GM21515 (cell line): ENCODE measurements at regions not wholly inside any gene's neighbourhood (a gene's known extent, or its start where the extent isn't known, plus 50 kb on each side); places are given as distances from the start of the nearest gene placed in this dataset.

Experiments
- ATAC-seq: cut with Tn5 transposase; IDR thresholded peaks from one replicate; pipeline ENCODE4 v1.9.1; 2021; ENCODE audit not compliant: unreplicated experiment

- ATAC-seq = no peak
Measured at GRCh38 chr5:1748271-1748670, 51.4 kb downstream of the MRPL36 start.

GRCh38 chr5:1747803-1748085 lies 51.9 kb downstream of the MRPL36 start:
- ATAC-seq = no peak

- no peak for ATAC-seq
Measured at GRCh38 chr5:1747079-1747802, 52.4 kb downstream of the MRPL36 start.

GRCh38 chr5:1746371-1747078 lies 53.1 kb downstream of the MRPL36 start:
- ATAC-seq = no peak

- no peak for ATAC-seq
Measured at GRCh38 chr5:1745796-1746370, 53.8 kb downstream of the MRPL36 start.

GRCh38 chr5:1745123-1745795 lies 54.4 kb downstream of the MRPL36 start:
- ATAC-seq = no peak

GRCh38 chr5:1744393-1745122 lies 55.1 kb downstream of the MRPL36 start:
- no peak for ATAC-seq

- no peak for ATAC-seq
Measured at GRCh38 chr5:1743769-1744085, 55.9 kb downstream of the MRPL36 start.

GRCh38 chr5:1743061-1743768 lies 56.4 kb downstream of the MRPL36 start:
- ATAC-seq = no peak

- ATAC-seq = no peak
Measured at GRCh38 chr5:1737790-1738405, 61.7 kb downstream of the MRPL36 start.

- no peak for ATAC-seq
Measured at GRCh38 chr5:1736889-1737711, 62.5 kb downstream of the MRPL36 start.

GRCh38 chr5:1736065-1736464 lies 63.6 kb downstream of the MRPL36 start:
- no peak for ATAC-seq

- no peak for ATAC-seq
Measured at GRCh38 chr5:1735320-1735970, 64.2 kb downstream of the MRPL36 start.

- no peak for ATAC-seq
Measured at GRCh38 chr5:1734908-1735289, 64.7 kb downstream of the MRPL36 start.

GRCh38 chr5:1734271-1734907 lies 65.2 kb downstream of the MRPL36 start:
- ATAC-seq = no peak

- ATAC-seq = no peak
Measured at GRCh38 chr5:1733369-1733768, 66.3 kb downstream of the MRPL36 start.

- no peak for ATAC-seq
Measured at GRCh38 chr5:1732945-1733344, 66.7 kb downstream of the MRPL36 start.

GRCh38 chr5:1732238-1732941 lies 67.2 kb downstream of the MRPL36 start:
- ATAC-seq = no peak
